Smooth muscle cell (in vitro differentiated cells): ENCODE measurements at regions not wholly inside any gene's neighbourhood (a gene's known extent, or its start where the extent isn't known, plus 50 kb on each side); places are given as distances from the start of the nearest gene placed in this dataset.

Experiments
- DNase-seq: peaks from one replicate; lab custom pipeline; 2025; ENCODE audit not compliant: unreplicated experiment; lab: John Stamatoyannopoulos, UW
- H2AFZ ChIP-seq: fragments of 200-600 bp; sonication (generic); 2 replicates; pipeline ENCODE4 v1.6.0; 2016; ENCODE audit warnings: antibody characterized with exemption, low read depth, mild to moderate bottlenecking
- H3F3A ChIP-seq: fragments of 200-600 bp; sonication (generic); 2 replicates; pipeline ENCODE4 v1.6.0; 2017; ENCODE audit warnings: antibody characterized with exemption, low read depth
- H3K27ac ChIP-seq: fragments of 200-600 bp; sonication (generic); 2 replicates; pipeline ENCODE4 v1.5.1; 2016; ENCODE audit warnings: low read depth, mild to moderate bottlenecking
- H3K27me3 ChIP-seq: fragments of 200-600 bp; sonication (generic); 2 replicates; pipeline ENCODE4 v1.6.1; 2016; ENCODE audit warnings: low read depth, mild to moderate bottlenecking
- H3K36me3 ChIP-seq: fragments of 200-600 bp; sonication (generic); 2 replicates; pipeline ENCODE4 v1.5.1; 2016; ENCODE audit warnings: low read depth
- H3K4me1 ChIP-seq: fragments of 200-600 bp; sonication (generic); 2 replicates; pipeline ENCODE4 v1.5.1; 2016; ENCODE audit warnings: low read depth
- H3K4me2 ChIP-seq: fragments of 200-600 bp; sonication (generic); 2 replicates; pipeline ENCODE4 v1.6.0; 2016; ENCODE audit warnings: mild to moderate bottlenecking
- H3K4me3 ChIP-seq: fragments of 200-600 bp; sonication (generic); 2 replicates; pipeline ENCODE4 v1.5.1; 2016; ENCODE audit warnings: mild to moderate bottlenecking
- H3K79me2 ChIP-seq: fragments of 200-600 bp; sonication (generic); 2 replicates; pipeline ENCODE4 v1.6.0; 2016; ENCODE audit warnings: low read depth, mild to moderate bottlenecking
- H3K9ac ChIP-seq: fragments of 200-600 bp; sonication (generic); 2 replicates; pipeline ENCODE4 v1.6.0; 2016; ENCODE audit warnings: low read depth
- H3K9me3 ChIP-seq: fragments of 200-600 bp; sonication (generic); replicated peaks from 2 replicates; pipeline ENCODE4 v1.5.1; 2016; ENCODE audit warnings: low read depth
- H4K20me1 ChIP-seq: fragments of 200-600 bp; sonication (generic); 2 replicates; pipeline ENCODE4 v1.6.0; 2016; ENCODE audit warnings: low read depth
- CTCF ChIP-seq: fragments of 200-600 bp; sonication (generic); IDR thresholded peaks from 2 replicates; pipeline ENCODE4 v1.5.1; 2017; ENCODE audit warnings: borderline replicate concordance, mild to moderate bottlenecking, antibody characterized with exemption; ENCODE audit not compliant: insufficient read depth, poor library complexity, severe bottlenecking
- WGBS: methylation state at CpG from one replicate; pipeline ENCODE4 v1.1.7; 2016; ENCODE audit warnings: low lambda C conversion rate; 5-methylcytosine and 5-hydroxymethylcytosine counted together

- H3K4me3 ChIP-seq, result no peak overlapping the region
- H3K27me3 ChIP-seq, result no peaks in the 10 kb centered on the region
- 76% methylated on average over 2 of the region's 2 CpGs for WGBS
Measured at GRCh38 chr10:108662975-108663374, 1260.3 kb downstream of the XPNPEP1 start.

GRCh38 chr10:108655057-108655456 lies 1268.3 kb downstream of the XPNPEP1 start:
- H3K4me1 ChIP-seq, result no peaks in the 10 kb centered on the region
- H3K4me2 ChIP-seq, result no peak overlapping the region
- H2AFZ ChIP-seq, result no peak overlapping the region
- no peak overlapping the region for H3K9ac ChIP-seq
- WGBS, result 94% methylated on average over 4 of the region's 4 CpGs
- H3K9me3 ChIP-seq, result no peaks in the 10 kb centered on the region
- H3K79me2 ChIP-seq, result no peaks in the 10 kb centered on the region
- H3F3A ChIP-seq, result no peaks in the 10 kb centered on the region
- no peaks in the 10 kb centered on the region for H3K27me3 ChIP-seq
- DNase-seq, result no peak
- TF ChIP-seq CTCF, result no peak
- H3K27ac ChIP-seq, result no peak overlapping the region
- no peaks in the 10 kb centered on the region for H4K20me1 ChIP-seq
- H3K4me3 ChIP-seq, result no peak overlapping the region
- H3K36me3 ChIP-seq, result no peaks in the 10 kb centered on the region

More at GRCh38 chr10:108662975-108663374, 1260.3 kb downstream of the XPNPEP1 start:
- H3K27ac ChIP-seq, result no peak overlapping the region
- H3F3A ChIP-seq, result no peaks in the 10 kb centered on the region
- H3K36me3 ChIP-seq, result no peaks in the 10 kb centered on the region
- H3K4me1 ChIP-seq, result no peaks in the 10 kb centered on the region
- no peak for TF ChIP-seq CTCF
- no peaks in the 10 kb centered on the region for H4K20me1 ChIP-seq
- H2AFZ ChIP-seq, result no peak overlapping the region
- H3K9me3 ChIP-seq, result no peaks in the 10 kb centered on the region
- no peak overlapping the region for H3K9ac ChIP-seq
- no peaks in the 10 kb centered on the region for H3K79me2 ChIP-seq
- no peak overlapping the region for H3K4me2 ChIP-seq
- DNase-seq, result no peak

GRCh38 chr10:108653531-108653930 lies 1269.8 kb downstream of the XPNPEP1 start:
- Histone ChIP-seq H3K4me2 (no peak overlapping the region), H3K9me3 (no peaks in the 10 kb centered on the region), H2AFZ (no peak overlapping the region), H4K20me1 (no peaks in the 10 kb centered on the region), H3F3A (no peaks in the 10 kb centered on the region), H3K36me3 (no peaks in the 10 kb centered on the region), H3K9ac (no peak overlapping the region), H3K27me3 (no peaks in the 10 kb centered on the region), H3K27ac (no peak overlapping the region), H3K4me3 (no peak overlapping the region), H3K4me1 (no peaks in the 10 kb centered on the region), H3K79me2 (no peaks in the 10 kb centered on the region)
- DNase-seq, result no peak
- no peak for TF ChIP-seq CTCF
- 71% methylated on average over 6 of the region's 6 CpGs for WGBS

- Histone ChIP-seq H3K27ac (no peak overlapping the region), H3K9ac (no peak overlapping the region), H2AFZ (no peak overlapping the region), H3K36me3 (no peaks in the 10 kb centered on the region), H3K27me3 (no peaks in the 10 kb centered on the region), H4K20me1 (no peaks in the 10 kb centered on the region), H3K4me1 (no peaks in the 10 kb centered on the region), H3K79me2 (no peaks in the 10 kb centered on the region), H3K4me3 (no peak overlapping the region), H3K4me2 (no peak overlapping the region), H3F3A (no peaks in the 10 kb centered on the region), H3K9me3 (no peaks in the 10 kb centered on the region)
- no peak for TF ChIP-seq CTCF
- 65% methylated on average over 5 of the region's 5 CpGs for WGBS
- no peak for DNase-seq
Measured at GRCh38 chr10:108639010-108639409, 1284.3 kb downstream of the XPNPEP1 start.
